ENCODE measurements at regions not wholly inside any gene's neighbourhood (a gene's known extent, or its start where the extent isn't known, plus 50 kb on each side); places are given as distances from the start of the nearest gene placed in this dataset.

GRCh38 chr12:88867510-88867909, 287.2 kb upstream of the KITLG start:
- Mint-ChIP-seq H3K9me3 (no peaks in the 10 kb centered on the region), H3K36me3 (ENCODE audit: low read depth) (no peaks in the 10 kb centered on the region), H3K4me1 (no peaks in the 10 kb centered on the region), H3K27me3 (ENCODE audit: low read depth) (no peaks in the 10 kb centered on the region), H3K4me3 (no peak overlapping the region), H3K27ac (no peak overlapping the region)
- no peak for TF ChIP-seq CTCF (IDR thresholded peaks at IDR 0.05; ENCODE audit: unreplicated experiment in 3 of 3)

GRCh38 chr12:88866881-88867280, 286.6 kb upstream of the KITLG start:
- TF ChIP-seq CTCF (IDR thresholded peaks at IDR 0.05; ENCODE audit: unreplicated experiment in 3 of 3) = no peak
- H3K27ac Mint-ChIP-seq = no peak overlapping the region
- H3K4me1 Mint-ChIP-seq = no peaks in the 10 kb centered on the region
- H3K27me3 Mint-ChIP-seq (ENCODE audit: low read depth) = no peaks in the 10 kb centered on the region
- H3K9me3 Mint-ChIP-seq = no peaks in the 10 kb centered on the region
- H3K36me3 Mint-ChIP-seq (ENCODE audit: low read depth) = no peaks in the 10 kb centered on the region
- no peak overlapping the region for H3K4me3 Mint-ChIP-seq

- Mint-ChIP-seq H3K4me1 (no peaks in the 10 kb centered on the region), H3K27ac (no peak overlapping the region), H3K4me3 (no peak overlapping the region), H3K27me3 (ENCODE audit: low read depth) (no peaks in the 10 kb centered on the region), H3K9me3 (no peaks in the 10 kb centered on the region), H3K36me3 (ENCODE audit: low read depth) (no peaks in the 10 kb centered on the region)
- TF ChIP-seq CTCF (IDR thresholded peaks at IDR 0.05; ENCODE audit: unreplicated experiment in 3 of 3) = no peak
These were observed 285.3 kb upstream of the KITLG start for GRCh38 chr12:88865537-88865936.

GRCh38 chr12:88860851-88861250, 280.6 kb upstream of the KITLG start:
- no peaks in the 10 kb centered on the region for H3K9me3 Mint-ChIP-seq
- no peaks in the 10 kb centered on the region for H3K27me3 Mint-ChIP-seq (ENCODE audit: low read depth)
- no peaks in the 10 kb centered on the region for H3K36me3 Mint-ChIP-seq (ENCODE audit: low read depth)
- no peak for TF ChIP-seq CTCF (IDR thresholded peaks at IDR 0.05; ENCODE audit: unreplicated experiment in 3 of 3)
- no peak overlapping the region for H3K4me3 Mint-ChIP-seq
- H3K4me1 Mint-ChIP-seq = no peaks in the 10 kb centered on the region
- H3K27ac Mint-ChIP-seq = no peak overlapping the region

GRCh38 chr12:88856201-88856600, 275.9 kb upstream of the KITLG start:
- H3K36me3 Mint-ChIP-seq (ENCODE audit: low read depth) = no peaks in the 10 kb centered on the region
- H3K4me3 Mint-ChIP-seq = no peak overlapping the region
- no peak overlapping the region for H3K27ac Mint-ChIP-seq
- H3K27me3 Mint-ChIP-seq (ENCODE audit: low read depth) = no peaks in the 10 kb centered on the region
- TF ChIP-seq CTCF (IDR thresholded peaks at IDR 0.05; ENCODE audit: unreplicated experiment in 3 of 3) = no peak
- H3K9me3 Mint-ChIP-seq = peaks cover 2% of the 10 kb centered on the region
- no peaks in the 10 kb centered on the region for H3K4me1 Mint-ChIP-seq

- peaks cover 6% of the 10 kb centered on the region for H3K9me3 Mint-ChIP-seq
- H3K4me1 Mint-ChIP-seq = no peaks in the 10 kb centered on the region
- no peak overlapping the region for H3K27ac Mint-ChIP-seq
- TF ChIP-seq CTCF (IDR thresholded peaks at IDR 0.05; ENCODE audit: unreplicated experiment in 3 of 3) = no peak
- no peaks in the 10 kb centered on the region for H3K36me3 Mint-ChIP-seq (ENCODE audit: low read depth)
- H3K4me3 Mint-ChIP-seq = no peak overlapping the region
- no peaks in the 10 kb centered on the region for H3K27me3 Mint-ChIP-seq (ENCODE audit: low read depth)
These were observed 275.0 kb upstream of the KITLG start for GRCh38 chr12:88855301-88855700.
